Skeletal muscle tissue (tissue), 3 donors: ENCODE measurements at regions not wholly inside any gene's neighbourhood (a gene's known extent, or its start where the extent isn't known, plus 50 kb on each side); places are given as distances from the start of the nearest gene placed in this dataset.

Experiments
- H3K27ac ChIP-seq: one replicate; pipeline ENCODE4 v1.7.0; 2013; ENCODE audit warnings: mild to moderate bottlenecking, low read depth, low read length, inconsistent platforms
- H3K27me3 ChIP-seq, 3 donors: one replicate each; pipeline ENCODE4 v1.7.0; 2013; ENCODE audit warnings: low read length in 3 of 3; ENCODE audit not compliant: control insufficient read depth in 3 of 3, insufficient read depth in 3 of 3
- H3K36me3 ChIP-seq, 3 donors: one replicate each; pipeline ENCODE4 v1.7.0; 2013; ENCODE audit warnings: low read length in 3 of 3; ENCODE audit not compliant: control insufficient read depth in 3 of 3, insufficient read depth in 3 of 3
- H3K4me1 ChIP-seq, 3 donors: one replicate each; pipeline ENCODE4 v1.7.0; 2013; ENCODE audit warnings: low read length in 3 of 3, mild to moderate bottlenecking in 3 of 3; ENCODE audit not compliant: control insufficient read depth in 3 of 3, insufficient read depth in 3 of 3
- H3K4me3 ChIP-seq, 3 donors: one replicate each; pipeline ENCODE4 v1.7.0; 2013; ENCODE audit warnings: low read length in 3 of 3
- H3K9ac ChIP-seq, 3 donors: one replicate each; pipeline ENCODE4 v1.7.0; 2013; ENCODE audit warnings: low read length in 3 of 3, mild to moderate bottlenecking in 3 of 3, moderate library complexity in 2 of 3, low read depth in 1 of 3
- H3K9me3 ChIP-seq, 3 donors: one replicate each; pipeline ENCODE4 v1.7.0; 2013; ENCODE audit warnings: low read length in 3 of 3; ENCODE audit not compliant: control insufficient read depth in 3 of 3
- donor health status: Osteomylitis.

- Histone ChIP-seq H3K36me3 (no peaks in the 10 kb centered on the region), H3K27me3 (no peaks in the 10 kb centered on the region), H3K9me3 (no peaks in the 10 kb centered on the region), H3K4me1 (no peaks in the 10 kb centered on the region), H3K27ac (no peak overlapping the region), H3K9ac (no peak overlapping the region), H3K4me3 (no peak overlapping the region)
Observed at GRCh38 chr3:6805236-6805635, 55.7 kb upstream of the GRM7 start.

DNA sequence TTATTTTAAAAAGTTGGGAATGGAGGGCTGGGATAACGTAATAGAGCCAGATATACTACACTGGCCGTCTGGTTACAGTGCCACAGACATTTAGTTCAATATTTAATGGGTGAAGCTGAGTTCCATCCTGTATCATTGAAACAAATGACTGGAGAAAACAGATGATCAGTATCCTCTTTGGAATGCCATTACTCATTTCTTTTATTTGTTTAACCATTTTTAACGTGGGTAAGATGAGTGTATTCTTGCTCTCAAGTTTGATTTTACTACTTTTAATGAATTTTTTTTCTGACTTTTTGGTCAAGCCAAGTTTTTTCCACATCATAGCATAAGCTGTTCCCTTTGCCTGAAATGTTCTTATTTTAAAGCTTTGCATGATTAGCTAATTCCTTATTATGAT, 53.9 kb upstream of the GRM7 start:
- no peaks in the 10 kb centered on the region for H3K36me3 ChIP-seq

DNA sequence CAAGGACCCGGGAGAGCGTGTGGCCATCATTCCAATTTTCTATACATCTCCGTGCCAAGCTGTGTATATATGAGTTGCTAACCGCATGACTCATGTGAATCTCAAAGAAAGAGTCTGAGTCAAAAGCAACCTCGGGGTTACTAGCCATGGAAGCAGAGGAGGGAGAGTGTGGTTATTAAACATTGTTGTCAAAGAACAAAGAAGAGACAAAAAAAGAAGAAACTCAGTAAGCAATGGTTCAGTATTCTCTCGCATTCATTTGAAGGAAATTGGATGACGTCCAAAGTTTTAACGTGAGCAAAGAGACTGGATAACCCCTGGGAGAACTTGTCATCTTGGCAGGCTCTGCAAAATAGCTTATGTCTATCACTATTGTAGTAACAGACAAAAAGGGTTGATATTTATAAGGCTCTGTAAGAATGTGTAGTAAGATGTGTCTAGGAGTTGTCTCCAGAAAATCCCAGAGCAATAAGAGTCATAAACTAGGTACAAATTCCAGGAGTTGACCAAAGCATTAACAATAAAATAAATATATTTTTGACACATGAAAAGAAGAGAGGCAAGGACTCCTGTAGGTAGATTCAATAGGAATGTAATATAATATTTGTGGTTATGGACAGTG, 52.8 kb upstream of the GRM7 start:
- Histone ChIP-seq H3K27me3 (no peaks in the 10 kb centered on the region), H3K27ac (no peak overlapping the region), H3K36me3 (no peaks in the 10 kb centered on the region), H3K9me3 (no peaks in the 10 kb centered on the region), H3K9ac (no peak overlapping the region), H3K4me1 (no peaks in the 10 kb centered on the region), H3K4me3 (no peak overlapping the region)

More for the DNA sequence above, 53.9 kb upstream of the GRM7 start:
- no peaks in the 10 kb centered on the region for H3K9me3 ChIP-seq
- no peaks in the 10 kb centered on the region for H3K4me1 ChIP-seq
- H3K9ac ChIP-seq = no peak overlapping the region
- no peak overlapping the region for H3K4me3 ChIP-seq
- no peaks in the 10 kb centered on the region for H3K27me3 ChIP-seq
- H3K27ac ChIP-seq = no peak overlapping the region

DNA sequence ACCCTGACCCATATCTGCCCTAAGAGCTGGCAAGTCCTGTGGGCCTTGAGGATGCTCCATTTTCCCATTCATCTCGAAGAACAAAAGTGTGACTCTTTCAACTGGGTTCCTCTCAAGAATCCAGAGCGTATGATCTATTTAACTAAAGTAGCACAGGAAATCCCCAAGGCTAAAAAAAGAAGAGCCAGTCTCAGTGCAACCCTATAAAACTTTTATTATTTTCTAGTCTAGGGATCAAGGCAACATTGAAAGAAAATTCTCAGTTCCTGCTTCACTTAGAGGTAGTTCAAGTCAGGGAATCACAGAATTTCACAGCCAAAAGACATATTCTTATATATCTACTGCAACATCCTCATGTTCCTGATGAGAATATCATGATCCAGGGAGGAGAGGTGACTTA, 51.6 kb upstream of the GRM7 start:
- Histone ChIP-seq H3K27ac (no peak overlapping the region), H3K4me3 (no peak overlapping the region), H3K9ac (no peak overlapping the region), H3K9me3 (no peaks in the 10 kb centered on the region), H3K36me3 (no peaks in the 10 kb centered on the region), H3K27me3 (no peaks in the 10 kb centered on the region), H3K4me1 (no peaks in the 10 kb centered on the region)
